Central memory CD4-positive, alpha-beta T cell (primary cell): ENCODE measurements at regions not wholly inside any gene's neighbourhood (a gene's known extent, or its start where the extent isn't known, plus 50 kb on each side); places are given as distances from the start of the nearest gene placed in this dataset.
"Not testable (repeated sequence)": the region's sequence is repeated elsewhere in the genome, so short reads cannot be mapped to it uniquely, and the experiment has no call there.

Experiments
- DNase-seq: peaks from one replicate; pipeline ENCODE4 v3.0.0; 2022

DNA sequence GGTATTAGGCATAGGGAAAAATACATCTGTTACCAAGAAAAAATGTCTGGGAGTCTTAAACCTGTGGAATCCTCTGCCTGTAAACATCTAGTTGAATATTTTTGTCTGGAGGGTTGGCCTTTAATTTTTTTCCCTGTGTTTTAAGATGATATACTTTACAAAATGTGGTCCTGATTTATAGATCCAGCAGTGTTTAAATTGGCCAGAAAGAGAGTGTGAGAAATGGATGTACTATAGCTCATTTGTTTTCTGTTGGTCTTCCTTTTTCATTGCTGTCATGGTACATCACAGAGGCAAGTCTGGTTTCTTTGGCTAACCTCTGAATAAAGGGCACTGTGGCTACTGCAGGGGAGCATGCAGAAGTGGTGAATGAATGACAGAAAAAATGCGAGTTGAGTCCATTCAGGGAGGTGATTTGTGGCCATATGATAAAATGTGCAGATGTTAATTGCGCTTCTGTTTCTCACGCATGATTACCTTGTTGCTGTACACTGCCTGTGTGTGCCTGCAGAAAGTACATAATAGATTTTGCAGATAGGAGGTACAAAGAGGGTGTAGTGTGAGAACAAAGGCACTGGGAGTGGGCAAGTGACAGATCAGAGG, 150.0 kb downstream of the NFKBIZ start:
- no peak for DNase-seq

DNA sequence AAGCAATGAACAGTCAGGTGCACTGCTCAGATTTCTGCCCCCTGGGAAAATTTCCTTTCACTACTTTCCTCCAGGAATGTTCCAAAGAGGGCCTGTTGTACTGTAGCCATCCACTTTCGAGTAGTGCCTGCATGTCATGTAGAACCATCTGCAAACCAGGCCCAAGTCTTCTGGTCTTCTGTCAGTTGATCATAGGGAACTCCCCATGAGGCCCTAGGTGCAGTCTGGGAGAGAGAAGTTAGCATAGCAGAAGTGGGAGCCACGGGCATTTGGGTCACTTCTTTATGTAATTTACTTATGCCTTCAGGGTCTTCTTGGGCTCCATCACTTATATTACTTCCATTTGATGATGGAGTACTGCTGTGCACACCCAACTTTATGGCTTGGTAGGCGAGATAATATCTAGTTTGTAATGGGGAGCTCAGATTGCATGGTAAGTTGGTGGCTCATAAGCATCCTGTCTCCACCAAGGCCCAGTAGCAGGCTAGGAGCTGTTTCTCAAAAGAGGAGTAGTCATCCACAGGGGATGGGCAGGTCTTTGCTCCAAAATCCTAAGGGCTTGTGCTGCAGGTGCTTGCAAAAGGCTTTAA, 151.4 kb downstream of the NFKBIZ start:
- DNase-seq: no peak

DNA sequence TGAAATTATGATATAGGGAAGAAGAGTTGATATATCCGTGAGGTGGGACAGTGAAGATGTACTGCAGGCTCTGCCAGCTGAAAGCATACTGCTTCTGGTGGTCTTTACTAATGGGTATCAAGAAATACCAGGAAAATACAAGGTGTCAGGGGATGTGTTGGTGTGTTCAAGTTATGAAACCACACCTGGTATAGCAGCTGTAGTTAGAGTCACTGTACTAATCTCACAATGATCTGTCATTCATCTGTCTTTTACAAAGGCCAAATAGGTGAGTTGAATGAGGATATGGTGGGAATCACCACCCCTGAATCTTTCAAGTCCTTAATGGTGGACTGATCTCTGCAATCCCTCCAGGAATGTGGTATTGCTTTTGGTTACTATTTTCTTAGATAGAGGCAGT, 152.7 kb downstream of the NFKBIZ start:
- no peak for DNase-seq

DNA sequence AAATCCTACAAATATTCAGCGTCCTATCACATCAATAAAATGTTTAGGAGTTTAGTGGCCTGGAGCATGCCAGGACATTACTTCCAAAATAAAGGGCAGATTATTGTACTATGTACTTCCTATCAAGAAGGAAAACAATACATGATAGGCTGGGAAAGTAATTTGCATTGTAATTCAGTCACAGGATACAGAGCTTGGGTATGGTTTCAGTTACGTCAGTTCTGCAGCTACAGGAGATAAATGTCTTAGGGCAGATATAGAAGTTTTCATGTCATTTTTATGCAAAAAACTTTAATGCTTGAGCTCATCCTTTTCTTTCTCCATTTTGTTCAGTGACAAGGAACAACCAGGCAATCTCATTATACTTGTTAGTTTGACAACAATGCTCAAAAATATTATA, 155.2 kb downstream of the NFKBIZ start:
- DNase-seq: no peak

DNA sequence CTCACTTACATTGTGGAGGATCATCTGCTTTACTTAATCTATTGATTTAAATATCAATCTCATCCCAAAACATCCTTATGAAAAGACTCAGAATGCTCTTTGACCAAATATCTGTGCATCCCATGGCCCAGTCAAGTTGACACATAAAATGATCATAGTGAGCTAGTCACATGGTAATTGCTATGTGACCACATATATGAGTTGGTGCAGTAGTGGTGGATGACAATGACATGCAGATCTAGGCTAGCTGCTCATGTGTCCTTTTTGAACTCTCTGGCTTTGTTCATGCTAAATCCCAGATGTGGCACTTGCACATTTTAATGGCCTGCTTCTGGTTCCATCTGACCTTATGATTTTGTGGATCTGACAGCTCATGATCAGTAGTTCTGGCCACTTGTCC, 156.2 kb downstream of the NFKBIZ start:
- DNase-seq: no peak

DNA sequence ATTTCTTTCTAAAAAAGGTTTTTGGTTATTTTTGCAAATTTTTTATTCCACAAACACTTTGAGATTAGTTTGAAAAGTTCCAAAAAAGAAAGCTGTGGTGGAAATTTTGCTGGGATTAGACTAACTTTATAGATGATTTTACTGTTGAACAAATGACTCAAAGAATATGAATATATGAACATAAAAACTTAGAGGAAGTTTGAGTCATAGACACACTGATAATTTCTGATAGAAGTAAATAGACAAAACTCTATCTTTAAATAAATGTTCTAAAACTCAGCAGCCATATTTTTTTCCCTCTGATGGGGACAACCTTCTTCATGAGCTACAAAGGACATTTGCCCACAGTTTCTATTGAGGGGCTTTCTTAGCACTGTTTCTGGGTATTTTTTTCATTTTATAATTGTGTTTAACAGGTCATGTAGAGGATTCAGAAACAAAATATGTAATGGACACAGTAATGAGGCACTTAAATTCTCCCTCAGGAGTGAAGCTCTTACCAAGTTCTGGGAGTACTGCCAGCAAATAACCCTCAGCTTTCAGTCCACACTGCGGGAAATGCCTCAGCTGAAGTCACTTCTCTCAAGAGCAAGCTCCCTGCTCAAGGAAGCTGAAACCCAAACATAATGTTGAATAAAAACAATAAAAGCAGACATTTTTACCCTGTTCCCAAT, 157.6 kb downstream of the NFKBIZ start:
- DNase-seq: no peak

DNA sequence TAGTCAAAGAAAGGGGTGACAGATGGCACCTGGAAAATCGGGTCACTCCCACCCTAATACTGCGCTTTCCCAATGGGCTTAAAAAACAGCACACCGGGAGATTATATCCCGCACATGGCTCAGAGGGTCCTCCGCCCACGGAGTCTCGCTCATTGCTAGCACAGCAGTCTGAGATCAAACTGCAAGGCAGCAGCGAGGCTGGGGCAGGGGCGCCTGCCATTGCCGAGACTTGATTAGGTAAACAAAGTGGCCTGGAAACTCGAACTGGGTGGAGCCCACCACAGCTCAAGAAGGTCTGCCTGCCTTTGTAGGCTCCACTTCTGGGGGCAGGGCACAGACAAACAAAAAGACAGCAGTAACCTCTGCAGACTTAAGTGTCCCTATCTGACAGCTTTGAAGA, 159.1 kb downstream of the NFKBIZ start:
- DNase-seq: not testable (repeated sequence)

DNA sequence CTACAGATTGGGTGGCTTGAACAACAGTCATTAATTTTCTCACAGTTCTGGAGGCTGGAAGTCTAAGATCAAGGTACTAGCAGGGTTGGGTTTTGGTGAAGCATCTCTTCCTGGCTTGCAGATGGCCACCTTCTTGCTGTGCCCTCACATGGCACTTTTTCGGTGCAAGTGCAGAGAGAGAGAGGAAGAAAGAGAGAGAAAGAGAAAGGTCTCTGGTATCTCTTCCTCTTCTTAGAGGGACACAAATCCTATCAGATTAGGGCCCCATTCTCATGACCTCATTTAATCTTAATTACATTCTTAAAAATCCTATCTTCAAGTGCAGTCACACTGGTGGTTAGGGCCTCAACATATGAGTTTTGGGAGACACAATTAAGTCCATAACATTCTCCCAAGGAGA, 167.1 kb downstream of the NFKBIZ start:
- no peak for DNase-seq

DNA sequence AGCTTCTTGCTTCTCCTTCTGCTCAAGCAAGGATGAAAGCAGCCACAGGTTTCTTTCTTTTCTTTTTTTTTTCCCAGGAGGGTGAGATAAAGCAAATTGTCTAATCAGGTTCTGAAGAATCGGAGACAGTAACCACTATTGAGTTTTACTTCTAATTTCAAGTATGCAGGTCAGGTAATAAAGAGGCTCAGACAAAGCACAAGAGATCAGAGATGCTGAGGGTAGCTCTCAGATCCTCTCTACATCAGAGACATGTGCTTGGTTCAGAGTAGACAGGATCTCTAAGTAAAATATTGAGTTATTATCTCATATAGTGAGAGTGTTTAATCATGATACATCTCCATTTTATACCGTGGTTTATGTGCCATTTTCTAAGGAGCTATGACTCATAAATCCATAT, 168.5 kb downstream of the NFKBIZ start:
- no peak for DNase-seq

DNA sequence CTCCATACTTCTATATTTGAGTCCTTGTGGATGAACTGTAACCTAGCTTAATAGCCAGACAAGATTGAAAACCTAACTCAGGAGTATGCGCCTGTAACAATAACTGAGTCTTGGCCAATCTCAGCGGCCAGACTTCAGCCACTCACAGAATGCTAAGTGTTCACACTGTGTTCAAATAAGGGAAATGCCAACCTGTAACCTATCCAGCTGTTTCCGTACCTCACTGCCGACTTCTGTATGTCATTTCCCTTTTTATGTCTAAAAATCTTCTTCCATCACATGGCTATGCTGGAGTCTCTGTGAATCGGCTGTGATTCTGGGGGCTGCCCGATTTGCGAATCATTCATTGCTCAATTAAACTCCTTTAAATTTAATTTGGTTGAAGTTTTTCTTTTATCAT, 169.2 kb downstream of the NFKBIZ start:
- DNase-seq: no peak

DNA sequence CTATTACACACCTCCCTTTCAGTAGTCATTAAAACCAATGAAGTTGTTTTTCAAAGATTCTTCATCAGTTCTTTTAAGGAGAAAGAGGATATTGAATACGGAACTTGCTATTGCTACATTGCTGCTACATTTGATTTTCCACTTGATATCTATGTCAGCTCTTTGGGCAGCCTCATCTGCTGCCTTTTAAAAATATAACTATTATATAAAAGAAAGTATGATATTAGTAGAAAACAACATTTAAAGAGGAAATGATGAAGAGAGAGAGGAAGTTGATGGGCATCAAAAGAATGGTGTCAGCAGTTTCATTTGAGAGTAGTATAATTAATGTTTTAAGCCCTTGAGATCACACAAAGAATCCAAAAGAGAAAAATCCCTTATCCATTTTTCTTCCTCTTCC, 171.4 kb downstream of the NFKBIZ start:
- DNase-seq: no peak

DNA sequence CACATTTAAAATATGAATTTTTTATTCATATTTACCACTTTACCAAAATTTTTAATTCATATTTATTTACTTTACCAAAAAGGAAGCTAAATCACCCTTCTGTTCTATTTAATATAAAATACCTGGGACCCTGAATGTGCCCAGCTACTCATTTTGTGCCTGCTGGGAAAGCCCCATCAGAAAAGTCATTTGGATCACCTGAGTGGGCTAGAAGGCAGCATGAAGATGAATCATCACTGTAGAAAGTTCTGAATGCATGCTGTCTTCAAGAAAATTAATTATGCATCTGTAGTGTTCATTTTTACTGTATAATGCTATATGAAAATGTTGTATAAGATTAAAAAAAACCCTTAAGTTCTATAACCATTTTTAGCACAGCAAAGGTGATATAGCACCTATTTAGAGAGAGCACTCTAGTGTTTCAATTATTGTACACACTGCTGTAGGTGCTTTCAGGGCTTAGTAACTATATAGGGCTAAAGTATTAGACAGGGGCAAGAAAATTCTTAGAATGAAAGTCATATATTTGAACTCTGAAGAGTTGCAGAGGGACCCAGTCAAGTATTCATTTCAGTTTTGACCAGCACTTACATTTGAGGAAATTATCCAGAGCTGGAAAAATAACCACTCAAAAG, 175.1 kb downstream of the NFKBIZ start:
- DNase-seq: no peak

DNA sequence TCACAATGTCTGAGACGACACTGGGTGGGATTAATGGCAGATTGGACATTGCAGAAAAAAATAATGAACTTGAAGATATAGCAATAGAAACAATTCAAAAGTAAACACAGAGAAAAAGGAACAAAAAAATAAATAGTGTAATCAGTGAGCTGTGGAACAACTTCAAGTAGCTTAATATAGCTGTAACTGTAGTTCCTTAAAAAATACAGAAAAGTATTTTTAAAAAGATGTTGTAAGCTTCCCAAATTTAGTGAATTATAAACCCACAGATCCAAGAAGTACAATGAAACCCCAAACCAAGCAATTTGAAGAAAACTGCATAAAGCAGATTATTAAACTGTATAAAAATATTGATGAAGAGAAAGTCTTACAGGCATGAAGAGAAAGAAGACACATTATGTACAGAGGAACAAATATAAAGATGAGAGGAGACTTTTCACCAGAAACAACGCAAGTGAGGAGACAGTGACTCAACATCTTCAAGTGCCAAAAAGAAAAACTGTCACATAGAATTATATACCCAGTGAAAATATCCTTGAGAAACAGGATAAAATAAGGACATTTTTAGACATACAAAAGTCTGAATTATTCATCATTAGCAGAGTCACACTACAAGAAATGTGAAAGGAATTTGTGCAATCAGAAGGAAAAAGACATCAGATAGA, 176.4 kb downstream of the NFKBIZ start:
- DNase-seq: no peak

DNA sequence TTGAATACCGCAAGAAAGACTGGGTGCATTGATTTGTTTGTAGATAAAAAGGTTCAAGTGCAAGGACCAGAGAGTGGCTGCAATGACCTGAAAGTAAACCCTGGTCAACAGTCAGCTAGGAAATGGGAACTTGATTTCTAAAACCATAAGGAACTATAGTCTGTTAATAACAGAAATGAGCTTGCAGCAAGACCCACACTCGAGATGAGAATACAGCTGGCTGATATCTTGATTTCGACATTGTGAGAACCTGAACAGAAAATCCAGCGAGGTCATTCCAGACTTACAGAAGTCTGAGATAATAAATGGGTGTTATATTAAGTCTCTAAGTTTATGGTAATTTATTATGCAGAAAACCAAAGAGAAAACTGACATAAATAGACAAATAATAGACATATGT, 177.3 kb downstream of the NFKBIZ start:
- no peak for DNase-seq

DNA sequence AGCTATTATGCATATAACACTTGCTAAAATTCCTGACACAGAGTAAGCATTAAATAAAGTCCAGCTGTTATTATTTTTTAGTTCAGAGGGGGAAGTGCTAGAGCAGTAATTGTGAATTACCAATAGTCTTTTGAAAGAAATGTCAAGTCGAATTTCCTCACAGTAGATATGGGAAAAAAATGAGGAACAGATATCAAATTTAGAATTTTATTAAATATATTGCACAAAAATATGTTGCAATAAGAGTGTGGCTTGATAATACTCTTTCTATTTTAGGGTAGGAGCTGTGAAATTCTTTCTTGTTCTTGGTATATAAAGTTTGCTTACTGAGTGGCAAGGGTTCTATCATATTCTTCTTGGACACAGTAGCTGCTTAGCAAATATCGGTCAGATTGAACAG, 181.3 kb downstream of the NFKBIZ start:
- DNase-seq: no peak

DNA sequence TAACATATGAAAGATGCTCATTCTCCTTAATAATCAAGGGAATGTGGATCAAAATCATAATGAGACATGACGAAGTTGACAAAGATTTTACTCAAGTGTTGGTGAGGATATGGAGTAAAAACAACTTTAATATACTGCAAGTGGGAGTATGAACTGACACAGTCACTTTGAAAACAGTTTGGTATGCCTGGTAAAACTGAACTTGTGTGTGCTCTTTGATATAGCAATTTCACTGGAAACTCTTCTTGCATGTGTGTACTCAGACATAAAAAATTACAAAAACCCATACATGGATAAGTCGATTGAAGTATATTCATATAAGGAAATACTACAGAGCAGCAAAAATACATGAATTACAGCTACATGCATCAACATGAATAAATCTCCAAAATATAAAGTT, 182.5 kb downstream of the NFKBIZ start:
- DNase-seq: no peak

DNA sequence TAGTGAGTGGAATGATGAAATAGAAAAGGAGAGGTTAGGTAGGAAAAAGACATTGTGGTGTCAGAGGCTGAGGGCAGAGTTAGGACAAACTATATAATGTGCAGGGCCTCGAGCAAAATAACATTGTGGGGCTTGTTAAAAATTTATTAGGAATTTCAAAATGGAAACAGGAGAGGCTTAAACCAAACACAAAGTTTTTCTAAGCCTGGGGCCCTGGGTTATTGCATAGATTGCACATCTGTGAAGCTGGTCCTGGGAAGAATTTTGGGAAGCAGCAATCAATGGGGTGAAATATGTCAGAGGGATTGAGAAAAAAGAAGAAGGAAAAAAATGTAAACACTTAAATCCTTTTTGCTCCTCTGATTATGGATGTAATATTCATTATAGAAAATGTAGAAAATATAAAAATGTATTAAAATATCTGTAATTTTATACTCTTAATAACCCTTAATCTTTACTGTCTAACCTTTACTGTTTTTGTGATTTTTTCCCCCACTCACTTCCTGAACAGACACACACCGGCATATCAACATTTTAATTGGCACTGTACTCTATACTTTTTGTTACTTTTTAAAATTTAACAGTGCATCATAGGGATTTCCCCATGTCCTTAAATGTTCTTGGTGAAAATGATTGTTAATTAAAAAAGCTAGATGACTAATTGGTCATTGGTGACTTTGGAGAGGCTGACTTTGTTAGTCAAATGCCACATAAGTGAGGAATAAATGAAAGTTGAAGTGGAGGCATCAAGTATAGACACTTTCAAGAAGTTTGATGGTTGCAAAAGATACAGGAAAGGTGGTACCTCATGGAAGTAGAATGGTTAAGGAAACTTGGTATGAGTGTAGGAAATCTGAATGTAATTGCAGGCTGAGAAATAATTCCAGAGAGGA, 183.4 kb downstream of the NFKBIZ start:
- no peak for DNase-seq

DNA sequence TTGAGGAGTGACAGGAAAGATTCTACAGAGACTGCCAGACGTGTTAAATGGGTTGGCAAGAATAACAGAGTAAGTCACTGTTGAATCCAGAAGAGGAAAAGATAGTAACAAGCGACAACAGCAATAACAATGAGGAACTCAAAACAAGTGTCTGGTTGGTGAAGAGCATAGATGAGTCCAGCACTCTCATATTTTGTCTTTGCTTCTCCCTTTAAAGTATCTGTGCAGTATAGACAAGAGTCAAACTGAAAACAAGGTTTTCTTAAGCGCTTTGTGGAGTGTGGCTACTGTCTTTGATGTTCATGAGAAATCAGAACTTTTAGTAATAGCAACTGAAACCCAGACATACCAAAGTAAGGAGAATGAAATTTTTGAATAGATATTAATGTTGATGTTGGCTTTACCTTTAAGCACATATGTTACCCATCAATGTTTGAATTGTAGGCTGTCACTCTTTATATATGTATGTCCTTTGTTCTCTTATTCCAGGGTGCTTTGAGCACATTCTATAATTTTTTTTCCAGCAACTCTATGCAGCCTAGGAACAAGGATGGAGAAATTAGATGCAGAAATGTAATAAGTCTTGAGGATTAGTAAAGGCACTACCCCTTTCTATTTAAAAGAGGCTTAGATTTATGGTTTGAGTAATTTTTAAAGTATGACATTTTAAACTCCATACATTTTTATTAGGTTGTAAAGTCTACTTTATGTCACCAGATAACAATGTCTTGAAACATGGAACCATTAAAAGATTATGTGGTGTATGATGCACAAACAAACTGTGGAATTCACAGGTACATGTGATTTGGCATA, 185.5 kb downstream of the NFKBIZ start:
- no peak for DNase-seq

DNA sequence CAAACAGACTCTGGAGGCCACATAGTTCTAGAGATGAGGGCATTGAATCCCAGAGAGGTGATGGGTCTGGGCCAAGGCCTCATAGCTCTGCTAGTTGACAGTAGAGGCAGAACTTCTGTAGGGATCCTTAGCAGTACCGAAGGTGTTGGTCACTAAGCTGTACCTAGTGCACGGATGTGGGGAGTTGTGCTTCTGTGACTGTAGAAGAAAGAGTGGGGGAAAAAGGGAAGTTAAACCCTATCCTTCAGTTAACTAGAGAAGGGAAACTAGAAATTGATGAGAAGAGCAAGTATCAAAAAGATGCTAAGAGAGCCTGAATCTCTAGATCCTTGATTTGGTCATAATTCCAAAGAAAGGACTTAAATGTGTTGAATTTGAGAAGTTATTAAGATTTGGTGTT, 186.7 kb downstream of the NFKBIZ start:
- no peak for DNase-seq

DNA sequence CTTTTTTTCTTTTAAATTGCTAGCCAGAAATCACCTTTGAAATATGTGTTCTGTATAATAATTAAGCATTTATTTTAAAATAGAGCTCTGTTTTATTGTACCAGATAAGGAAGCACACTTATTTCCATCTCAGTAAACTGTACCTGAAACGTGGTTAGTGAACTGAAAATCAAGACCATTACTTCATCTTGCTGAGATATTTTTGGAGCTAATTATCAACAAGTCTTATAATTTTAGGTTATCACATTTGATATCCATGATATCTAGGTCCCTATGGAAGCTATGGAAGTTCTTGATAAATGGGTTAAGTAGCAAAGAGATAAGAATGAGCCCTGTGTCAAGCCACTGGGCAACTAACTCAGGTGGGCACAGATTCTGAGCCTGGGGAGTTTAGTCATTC, 187.2 kb downstream of the NFKBIZ start:
- DNase-seq: no peak

DNA sequence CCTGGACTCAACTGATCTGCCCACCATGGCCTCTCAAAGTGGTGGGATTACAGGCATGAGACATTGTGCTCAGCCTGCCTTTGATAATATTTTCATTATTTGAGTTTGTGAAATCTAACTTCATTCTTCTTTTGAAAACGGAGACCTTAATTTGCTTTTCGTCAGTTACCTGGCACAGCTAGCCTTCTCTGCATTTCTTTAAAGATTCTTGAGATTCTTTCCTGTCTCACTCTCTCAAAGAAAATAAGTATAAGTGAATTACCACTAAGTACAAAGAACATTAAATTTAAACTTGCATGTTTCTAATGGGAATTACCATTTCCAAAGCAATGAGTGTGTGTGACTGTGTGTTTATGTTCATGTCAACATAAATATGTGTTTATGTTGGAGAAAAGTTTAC, 187.9 kb downstream of the NFKBIZ start:
- DNase-seq: no peak

DNA sequence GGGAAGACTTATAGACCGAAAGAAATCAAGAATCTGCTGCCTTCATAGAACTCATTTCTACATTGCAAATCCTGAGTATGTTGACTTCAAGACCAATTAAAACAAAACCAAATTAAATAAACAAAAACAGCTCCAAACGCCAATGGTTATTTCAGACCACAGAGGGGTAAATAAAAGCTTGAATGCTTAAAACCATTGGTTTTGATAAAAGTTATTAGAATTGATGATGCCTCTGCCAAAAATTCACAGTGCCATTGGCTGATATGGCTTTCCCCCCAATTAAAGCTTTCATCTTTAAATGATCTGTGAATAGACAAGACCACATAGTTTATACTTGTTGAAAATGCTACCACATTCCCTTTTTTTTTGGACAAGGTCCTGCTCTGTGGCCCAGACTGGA, 188.5 kb downstream of the NFKBIZ start:
- no peak for DNase-seq
